GM21447 (cell line): ENCODE measurements at regions not wholly inside any gene's neighbourhood (a gene's known extent, or its start where the extent isn't known, plus 50 kb on each side); places are given as distances from the start of the nearest gene placed in this dataset.
"Not testable (repeated sequence)": the region's sequence is repeated elsewhere in the genome, so short reads cannot be mapped to it uniquely, and the experiment has no call there.

Source experiments
- ATAC-seq: cut with Tn5 transposase; IDR thresholded peaks from one replicate; pipeline ENCODE4 v1.9.1; 2021; ENCODE audit not compliant: unreplicated experiment

GRCh38 chr13:26482451-26483197 is 74.9 kb upstream of the WASF3 start:
- peak; percentile 72 for ATAC-seq

- no peak for ATAC-seq
Observed at GRCh38 chr13:26483546-26483945, 73.9 kb upstream of the WASF3 start.

- no peak for ATAC-seq
Observed at GRCh38 chr13:26484196-26484595, 73.3 kb upstream of the WASF3 start.

DNA sequence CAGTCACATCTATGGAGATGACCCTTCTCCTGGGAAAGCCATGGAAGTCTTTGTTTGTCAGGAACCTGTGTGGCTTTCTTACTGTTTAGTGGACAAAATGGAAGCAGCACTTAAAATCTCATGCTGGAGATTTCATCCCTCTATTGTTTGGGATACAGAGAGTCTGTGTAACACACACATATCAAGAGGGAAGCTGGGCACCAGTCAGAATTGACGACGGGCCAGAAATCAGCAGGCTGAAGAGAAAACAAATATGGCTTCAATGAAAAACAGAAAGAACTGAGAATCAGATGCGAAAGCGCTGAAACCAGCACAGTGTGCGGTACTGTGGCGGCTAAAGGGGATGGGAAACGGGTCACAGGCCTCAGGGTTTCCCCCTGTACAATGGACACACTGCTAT is 72.2 kb upstream of the WASF3 start:
- ATAC-seq: no peak

DNA sequence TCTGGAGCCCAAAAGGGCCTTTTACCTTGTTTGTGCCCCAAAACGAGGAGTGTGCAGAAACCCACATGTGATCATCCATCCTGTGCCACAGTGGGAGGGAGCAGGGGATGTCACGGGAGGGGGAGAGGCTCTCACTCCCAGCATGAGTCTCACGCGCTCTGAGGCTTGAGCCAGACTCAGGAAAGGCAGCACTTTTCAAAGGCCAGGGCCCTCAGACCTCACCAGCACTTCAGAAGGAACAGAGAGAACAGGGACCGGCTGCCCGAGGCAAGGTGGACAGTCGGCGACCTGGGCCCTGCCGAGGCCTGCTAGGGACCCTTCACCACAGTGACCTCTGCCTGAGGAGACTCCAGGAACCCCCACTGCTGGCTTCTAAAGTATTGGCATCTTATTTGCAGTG is 71.7 kb upstream of the WASF3 start:
- no peak for ATAC-seq

- ATAC-seq: no peak
Observed at GRCh38 chr13:26486550-26486949, 70.9 kb upstream of the WASF3 start.

GRCh38 chr13:26487781-26488180 is 69.7 kb upstream of the WASF3 start:
- ATAC-seq: no peak

- ATAC-seq: no peak
Observed at GRCh38 chr13:26488236-26489003, 69.1 kb upstream of the WASF3 start.

- ATAC-seq: not testable (repeated sequence)
Observed at GRCh38 chr13:26492301-26492700, 65.2 kb upstream of the WASF3 start.

GRCh38 chr13:26494571-26495195 is 62.8 kb upstream of the WASF3 start:
- ATAC-seq: no peak

GRCh38 chr13:26495750-26496149 is 61.7 kb upstream of the WASF3 start:
- no peak for ATAC-seq

GRCh38 chr13:26497968-26498511 is 59.4 kb upstream of the WASF3 start:
- no peak for ATAC-seq

DNA sequence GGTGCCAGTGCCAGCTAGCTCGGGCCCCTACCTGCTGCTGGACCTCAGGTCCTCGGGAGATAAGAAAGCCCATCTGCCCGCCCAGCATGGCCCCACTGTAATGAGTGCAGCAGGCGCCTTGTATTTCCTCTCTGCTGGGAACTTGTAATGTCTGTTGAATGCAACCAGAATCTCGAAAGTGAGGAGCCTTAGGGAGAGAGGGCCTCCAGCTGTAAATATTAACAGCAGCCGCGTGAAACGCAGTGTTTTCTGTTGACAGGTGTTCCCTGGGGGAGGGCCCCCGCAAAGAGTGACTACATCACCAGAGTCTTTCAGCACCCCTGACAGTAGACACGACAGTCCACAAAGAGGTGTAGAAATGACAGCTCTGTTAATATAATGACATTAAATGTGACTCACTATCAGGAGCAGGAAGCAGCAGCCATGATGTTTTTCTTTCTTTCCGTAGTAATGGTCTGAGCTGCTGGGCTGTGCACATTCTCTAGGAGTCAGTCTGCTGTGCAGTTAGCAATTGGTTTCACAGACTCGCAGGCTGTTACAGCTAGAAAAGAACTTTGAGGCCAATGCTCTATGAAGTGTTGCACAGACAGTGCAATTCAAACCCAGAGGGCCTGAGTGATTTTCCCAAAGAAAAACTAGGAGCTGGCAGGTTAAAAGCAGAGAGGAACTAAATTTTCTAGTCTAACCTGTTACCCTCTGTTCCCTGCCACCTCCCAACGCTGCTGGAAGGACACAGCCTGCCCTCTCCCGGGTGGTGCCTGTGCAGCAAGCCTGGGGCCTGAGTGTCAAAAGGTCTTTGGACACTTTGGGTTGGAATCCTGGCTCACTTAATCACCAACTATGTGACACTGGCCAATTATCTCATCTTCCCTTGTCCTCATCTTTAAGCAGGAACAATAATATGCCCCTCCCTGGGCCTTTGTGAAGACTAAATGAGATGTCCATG is 58.6 kb upstream of the WASF3 start:
- no peak for ATAC-seq

DNA sequence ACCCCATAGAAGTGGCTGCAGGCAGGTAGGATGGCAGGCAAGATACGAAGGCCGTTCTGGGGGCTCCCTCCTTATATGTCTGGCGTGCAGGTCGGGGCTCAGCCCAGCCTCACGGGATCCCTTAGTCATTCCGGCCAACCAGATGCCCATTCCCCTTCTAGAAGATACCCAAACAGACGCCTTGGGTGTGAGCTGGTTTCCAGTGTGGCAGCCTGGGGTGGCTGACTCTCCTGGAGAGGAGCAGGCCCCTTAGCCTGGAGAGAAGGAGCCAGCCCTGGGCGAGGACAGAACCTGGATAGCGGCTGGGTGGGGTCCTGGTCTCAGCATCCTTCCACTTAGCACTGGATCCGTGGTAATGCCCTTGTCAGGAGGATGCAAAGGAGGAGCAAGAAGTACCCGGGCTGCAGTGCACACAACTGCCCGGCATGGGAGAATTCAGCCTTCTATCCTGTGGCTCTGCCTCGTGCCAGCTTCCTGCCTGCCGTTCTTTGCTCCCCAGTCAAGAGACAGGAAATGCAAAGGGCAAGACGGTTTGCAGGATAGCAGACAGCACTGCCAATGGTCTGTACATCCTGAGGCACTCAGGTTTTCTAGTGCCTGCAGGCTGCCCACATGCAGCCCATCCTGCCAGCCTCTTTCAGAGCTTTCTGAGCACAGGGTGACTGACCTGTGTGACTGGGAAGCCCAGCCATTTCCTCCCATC is 56.7 kb upstream of the WASF3 start:
- ATAC-seq: no peak

GRCh38 chr13:26501641-26502040 is 55.8 kb upstream of the WASF3 start:
- ATAC-seq: no peak

DNA sequence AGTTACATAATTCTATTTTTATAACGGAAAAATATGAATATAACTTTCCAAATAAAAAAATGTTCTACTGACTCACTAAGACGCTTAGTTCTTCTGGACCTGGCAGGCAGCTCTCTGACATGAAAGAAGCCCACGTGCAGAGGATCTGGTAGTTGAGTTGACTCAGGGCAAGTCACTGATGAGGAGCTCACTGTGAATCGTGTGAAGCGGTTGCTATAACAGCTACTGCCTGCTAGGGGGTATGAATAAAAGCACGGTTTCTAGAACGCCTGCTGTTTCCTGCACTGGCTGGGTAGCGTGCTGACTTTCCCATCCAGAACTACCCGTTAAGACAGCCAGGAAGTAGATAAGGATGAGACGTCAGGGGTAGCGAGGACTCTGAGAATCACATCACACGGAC is 54.7 kb upstream of the WASF3 start:
- ATAC-seq: no peak

- no peak for ATAC-seq
Observed at GRCh38 chr13:26503826-26504594, 53.5 kb upstream of the WASF3 start.
